Right lobe of liver (tissue), 4 donors: ENCODE measurements at regions not wholly inside any gene's neighbourhood (a gene's known extent, or its start where the extent isn't known, plus 50 kb on each side); places are given as distances from the start of the nearest gene placed in this dataset.

ENCODE experiments used
- POLR2A ChIP-seq: fragments of 450-650 bp; IDR thresholded peaks from one replicate; pipeline ENCODE4 v1.6.1; 2017; ENCODE audit warnings: antibody characterized with exemption, mild to moderate bottlenecking
- TF ChIP-seq, protein P1 (sequence below), 4 donors: fragments of 200-600 bp in 3 of 4; fragments of 450-650 bp in 1 of 4; IDR thresholded peaks; one replicate each; pipeline versions ENCODE4 v1.5.1 to v1.8.0; 2016 to 2022; ENCODE audit warnings: antibody characterized with exemption in 4 of 4, mild to moderate bottlenecking in 2 of 4
- donor health status: DM: no; HTN: no; CAD: no.
- donor health status: DM: no; HTN: no; CAD: no.
- donor health status: DM: no; HTN: yes; CAD: no.

DNA sequence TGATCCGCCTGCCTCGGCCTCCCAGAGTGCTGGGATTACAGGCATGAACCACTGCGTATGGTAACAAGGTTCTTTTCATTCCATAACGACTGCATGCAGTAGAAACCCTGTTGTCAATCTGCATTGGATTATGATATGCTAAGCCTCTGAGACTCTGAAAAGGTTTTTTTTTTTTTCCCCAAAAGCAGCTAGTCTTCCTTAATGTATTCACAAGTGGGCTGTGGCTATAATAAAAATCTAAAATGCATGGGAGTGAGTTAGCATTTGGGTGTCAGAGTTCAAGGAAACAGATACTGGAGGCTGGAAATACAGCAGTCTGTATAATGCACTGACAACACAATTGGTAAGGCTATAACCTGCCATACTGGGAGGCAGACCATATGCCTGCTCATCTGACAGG is 218.1 kb downstream of the NSUN3 start:
- TF ChIP-seq POLR2A: no peak
- TF ChIP-seq, protein P1, sequence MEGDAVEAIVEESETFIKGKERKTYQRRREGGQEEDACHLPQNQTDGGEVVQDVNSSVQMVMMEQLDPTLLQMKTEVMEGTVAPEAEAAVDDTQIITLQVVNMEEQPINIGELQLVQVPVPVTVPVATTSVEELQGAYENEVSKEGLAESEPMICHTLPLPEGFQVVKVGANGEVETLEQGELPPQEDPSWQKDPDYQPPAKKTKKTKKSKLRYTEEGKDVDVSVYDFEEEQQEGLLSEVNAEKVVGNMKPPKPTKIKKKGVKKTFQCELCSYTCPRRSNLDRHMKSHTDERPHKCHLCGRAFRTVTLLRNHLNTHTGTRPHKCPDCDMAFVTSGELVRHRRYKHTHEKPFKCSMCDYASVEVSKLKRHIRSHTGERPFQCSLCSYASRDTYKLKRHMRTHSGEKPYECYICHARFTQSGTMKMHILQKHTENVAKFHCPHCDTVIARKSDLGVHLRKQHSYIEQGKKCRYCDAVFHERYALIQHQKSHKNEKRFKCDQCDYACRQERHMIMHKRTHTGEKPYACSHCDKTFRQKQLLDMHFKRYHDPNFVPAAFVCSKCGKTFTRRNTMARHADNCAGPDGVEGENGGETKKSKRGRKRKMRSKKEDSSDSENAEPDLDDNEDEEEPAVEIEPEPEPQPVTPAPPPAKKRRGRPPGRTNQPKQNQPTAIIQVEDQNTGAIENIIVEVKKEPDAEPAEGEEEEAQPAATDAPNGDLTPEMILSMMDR (IDR thresholded peaks at IDR 0.05): no peak
